ENCODE measurements at regions not wholly inside any gene's neighbourhood (a gene's known extent, or its start where the extent isn't known, plus 50 kb on each side); places are given as distances from the start of the nearest gene placed in this dataset.

GRCh38 chr10:36366843-36367242, 724.7 kb upstream of the FZD8 start:
- DNase-seq (ENCODE audit: low read depth, low spot score): no peak
- no peaks in the 10 kb centered on the region for H3K36me3 ChIP-seq (ENCODE audit: control insufficient read depth in 2 of 2, extremely low read depth in 1 of 2, insufficient read depth in 2 of 2, low read length in 2 of 2)
- no peaks in the 10 kb centered on the region for H4K20me1 ChIP-seq (replicated peaks; ENCODE audit: control insufficient read depth, extremely low read depth, insufficient read depth, low read length)
- no peak overlapping the region for H3K4me3 ChIP-seq (replicated peaks in 1 of 3; ENCODE audit: insufficient read depth in 1 of 3, low read depth in 1 of 3, low read length in 3 of 3)
- BruUV-seq (replicated peaks): no TSS peak
- no peak overlapping the region for H3K4me2 ChIP-seq (ENCODE audit: insufficient read depth, low read length)
- CTCF ChIA-PET: no interaction called here
- POLR2A ChIA-PET: no interaction called here
- dilution Hi-C loops (cut with MboI; ENCODE audit: extremely low pct_ligation_motif_present, low sequenced_read_pairs) (no loop called here), intact Hi-C loops (cut with micrococcal nuclease) (no loop called here)
- no peaks in the 10 kb centered on the region for H3K9me3 ChIP-seq (replicated peaks; ENCODE audit: control insufficient read depth, insufficient read depth, low read length)
- no peaks in the 10 kb centered on the region for H3K9me1 ChIP-seq (replicated peaks; ENCODE audit: control insufficient read depth, extremely low read depth, insufficient read depth, low read length)
- H2AFZ ChIP-seq (ENCODE audit: low read depth, low read length): no peak overlapping the region
- TF ChIP-seq, protein P1, sequence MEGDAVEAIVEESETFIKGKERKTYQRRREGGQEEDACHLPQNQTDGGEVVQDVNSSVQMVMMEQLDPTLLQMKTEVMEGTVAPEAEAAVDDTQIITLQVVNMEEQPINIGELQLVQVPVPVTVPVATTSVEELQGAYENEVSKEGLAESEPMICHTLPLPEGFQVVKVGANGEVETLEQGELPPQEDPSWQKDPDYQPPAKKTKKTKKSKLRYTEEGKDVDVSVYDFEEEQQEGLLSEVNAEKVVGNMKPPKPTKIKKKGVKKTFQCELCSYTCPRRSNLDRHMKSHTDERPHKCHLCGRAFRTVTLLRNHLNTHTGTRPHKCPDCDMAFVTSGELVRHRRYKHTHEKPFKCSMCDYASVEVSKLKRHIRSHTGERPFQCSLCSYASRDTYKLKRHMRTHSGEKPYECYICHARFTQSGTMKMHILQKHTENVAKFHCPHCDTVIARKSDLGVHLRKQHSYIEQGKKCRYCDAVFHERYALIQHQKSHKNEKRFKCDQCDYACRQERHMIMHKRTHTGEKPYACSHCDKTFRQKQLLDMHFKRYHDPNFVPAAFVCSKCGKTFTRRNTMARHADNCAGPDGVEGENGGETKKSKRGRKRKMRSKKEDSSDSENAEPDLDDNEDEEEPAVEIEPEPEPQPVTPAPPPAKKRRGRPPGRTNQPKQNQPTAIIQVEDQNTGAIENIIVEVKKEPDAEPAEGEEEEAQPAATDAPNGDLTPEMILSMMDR (IDR thresholded peaks at IDR 0.05; ENCODE audit: extremely low read depth in 1 of 2, insufficient read depth in 1 of 2, low read depth in 1 of 2, low read length in 2 of 2): no peak
- TF ChIP-seq POLR2A (IDR thresholded peaks at IDR 0.05; ENCODE audit: low read depth, low read length) (no peak), MAX (IDR thresholded peaks at IDR 0.05; ENCODE audit: insufficient read depth, insufficient read length) (no peak), JUN (IDR thresholded peaks at IDR 0.05; ENCODE audit: borderline replicate concordance, insufficient read depth, insufficient read length, low read depth) (no peak), EZH2 (IDR thresholded peaks at IDR 0.05; ENCODE audit: borderline replicate concordance, low read depth, low read length, severe bottlenecking) (no peak), FOS (IDR thresholded peaks at IDR 0.05; ENCODE audit: borderline replicate concordance, insufficient read depth, low read length) (no peak), MYC (IDR thresholded peaks at IDR 0.05; ENCODE audit: low read depth, low read length) (no peak), POLR2AphosphoS5 (IDR thresholded peaks at IDR 0.05; ENCODE audit: insufficient read depth, low read depth, low read length) (no peak), GATA2 (IDR thresholded peaks at IDR 0.05; ENCODE audit: insufficient read depth, insufficient read length, low read depth, low read length) (no peak)
- H3K9ac ChIP-seq (replicated peaks; ENCODE audit: extremely low read depth, insufficient read depth, low read length): no peak overlapping the region
- H3K4me1 ChIP-seq (ENCODE audit: control insufficient read depth, extremely low read depth, insufficient read depth, low read length): no peaks in the 10 kb centered on the region
- no peaks in the 10 kb centered on the region for H3K79me2 ChIP-seq (ENCODE audit: control insufficient read depth, insufficient read depth, low read length)
- no peak for FAIRE-seq
- no peak overlapping the region for H3K27ac ChIP-seq (ENCODE audit: insufficient read depth, low read depth, low read length)
- no peaks in the 10 kb centered on the region for H3K27me3 ChIP-seq (ENCODE audit: control insufficient read depth in 2 of 2, insufficient read depth in 2 of 2, low read length in 2 of 2)

All from endothelial cell of umbilical vein (primary cell).